ENCODE measurements at regions not wholly inside any gene's neighbourhood (a gene's known extent, or its start where the extent isn't known, plus 50 kb on each side); places are given as distances from the start of the nearest gene placed in this dataset.
A peak's percentile ranks its signal among the peaks of the same experiment; 100 is the strongest.
"Not testable (repeated sequence)": the region's sequence is repeated elsewhere in the genome, so short reads cannot be mapped to it uniquely, and the experiment has no call there.

GRCh38 chr2:67613227-67613626 lies 216.1 kb downstream of the ETAA1 start:
- no peaks in the 10 kb centered on the region for H3K27me3 ChIP-seq
- no peaks in the 10 kb centered on the region for H3K9me3 ChIP-seq (replicated peaks in 1 of 3)
- 67 to 81% (median 70%) methylated on average over 1 of the region's 1 CpG for WGBS, 4 donors
- no peak overlapping the region for H3K4me3 ChIP-seq
- DNase-seq: no peak
- TF ChIP-seq CTCF (IDR thresholded peaks at IDR 0.05) (no peak), POLR2A (IDR thresholded peaks at IDR 0.05) (no peak)
- H3K27ac ChIP-seq: no peak overlapping the region
- no peaks in the 10 kb centered on the region for H3K36me3 ChIP-seq (replicated peaks in 1 of 2)
- H3K4me1 ChIP-seq (replicated peaks in 1 of 2): peaks cover 7% of the 10 kb centered on the region in 2 donors
- intact Hi-C loops (cut with DNase I): no loop called here

GRCh38 chr2:67614454-67614853 lies 217.3 kb downstream of the ETAA1 start:
- Histone ChIP-seq H3K4me3 (no peak overlapping the region), H3K9me3 (replicated peaks in 1 of 3) (no peaks in the 10 kb centered on the region), H3K27ac (no peak overlapping the region), H3K4me1 (replicated peaks in 1 of 2) (peaks cover 7% of the 10 kb centered on the region in 2 donors), H3K36me3 (replicated peaks in 1 of 2) (no peaks in the 10 kb centered on the region), H3K27me3 (no peaks in the 10 kb centered on the region)
- TF ChIP-seq POLR2A (IDR thresholded peaks at IDR 0.05) (no peak), CTCF (IDR thresholded peaks at IDR 0.05) (no peak)
- no peak for DNase-seq
- intact Hi-C loops (cut with DNase I): no loop called here
- WGBS, 4 donors: 83 to 93% (median 87%) methylated on average over 1 of the region's 1 CpG

- Histone ChIP-seq H3K4me1 (replicated peaks in 1 of 2) (peaks cover 7% of the 10 kb centered on the region in 2 donors), H3K4me3 (no peak overlapping the region), H3K36me3 (replicated peaks in 1 of 2) (no peaks in the 10 kb centered on the region), H3K9me3 (replicated peaks in 1 of 3) (no peaks in the 10 kb centered on the region), H3K27ac (no peak overlapping the region), H3K27me3 (no peaks in the 10 kb centered on the region)
- peak in 2 of 7 donors; percentile 16 to 54 for DNase-seq
- intact Hi-C loops (cut with DNase I): no loop called here
- TF ChIP-seq CTCF (IDR thresholded peaks at IDR 0.05) (no peak), POLR2A (IDR thresholded peaks at IDR 0.05) (no peak)
- 43 to 64% (median 51%) methylated on average over 1 of the region's 1 CpG for WGBS, 4 donors
Measured at GRCh38 chr2:67616749-67617148, 219.6 kb downstream of the ETAA1 start.

- intact Hi-C loops (cut with DNase I): no loop called here
- TF ChIP-seq CTCF (IDR thresholded peaks at IDR 0.05) (no peak), POLR2A (IDR thresholded peaks at IDR 0.05) (no peak)
- H3K4me1 ChIP-seq (replicated peaks in 1 of 2): peaks cover 7% of the 10 kb centered on the region in 2 donors
Measured at GRCh38 chr2:67619204-67619603, 222.1 kb downstream of the ETAA1 start.

GRCh38 chr2:67623741-67624140 lies 226.6 kb downstream of the ETAA1 start:
- intact Hi-C loops (cut with DNase I); H3K27ac ChIP-seq; H3K36me3 ChIP-seq (replicated peaks in 1 of 2); H3K27me3 ChIP-seq; H3K4me3 ChIP-seq; H3K4me1 ChIP-seq (replicated peaks in 1 of 2); H3K9me3 ChIP-seq (replicated peaks in 1 of 3); DNase-seq: not testable (repeated sequence)
- 88 to 94% (median 93%) methylated on average over 2 of the region's 2 CpGs for WGBS, 4 donors

More at GRCh38 chr2:67619204-67619603, 222.1 kb downstream of the ETAA1 start:
- Histone ChIP-seq H3K27ac (no peak overlapping the region), H3K36me3 (replicated peaks in 1 of 2) (no peaks in the 10 kb centered on the region), H3K27me3 (no peaks in the 10 kb centered on the region), H3K4me3 (no peak overlapping the region), H3K9me3 (replicated peaks in 1 of 3) (no peaks in the 10 kb centered on the region)
- no peak for DNase-seq

Data from adrenal gland (tissue), 9 donors.